Glutamatergic neuron (in vitro differentiated cells): ENCODE measurements at regions not wholly inside any gene's neighbourhood (a gene's known extent, or its start where the extent isn't known, plus 50 kb on each side); places are given as distances from the start of the nearest gene placed in this dataset.

Experiments
- DNase-seq: peaks from one replicate; pipeline ENCODE4 v3.0.0; 2022
- H3K27ac Mint-ChIP-seq: one replicate; pipeline ENCODE4 v1.8.0; 2020; ENCODE audit warnings: mild to moderate bottlenecking, mixed read lengths, inconsistent platforms; ENCODE audit not compliant: unreplicated experiment
- H3K27me3 Mint-ChIP-seq: one replicate; pipeline ENCODE4 v1.8.0; 2020; ENCODE audit warnings: mild to moderate bottlenecking, moderate library complexity, mixed read lengths, inconsistent platforms; ENCODE audit not compliant: unreplicated experiment
- H3K36me3 Mint-ChIP-seq: one replicate; pipeline ENCODE4 v1.8.0; 2020; ENCODE audit warnings: mild to moderate bottlenecking, mixed read lengths, inconsistent platforms; ENCODE audit not compliant: unreplicated experiment
- H3K4me1 Mint-ChIP-seq: one replicate; pipeline ENCODE4 v1.8.0; 2020; ENCODE audit warnings: mild to moderate bottlenecking, low read depth, mixed read lengths, inconsistent platforms; ENCODE audit not compliant: unreplicated experiment
- H3K4me3 Mint-ChIP-seq: one replicate; pipeline ENCODE4 v1.8.0; 2020; ENCODE audit warnings: mild to moderate bottlenecking, mixed read lengths, inconsistent platforms; ENCODE audit not compliant: unreplicated experiment
- H3K9me3 Mint-ChIP-seq: one replicate; pipeline ENCODE4 v1.8.0; 2020; ENCODE audit warnings: mild to moderate bottlenecking, moderate library complexity, mixed read lengths, inconsistent platforms; ENCODE audit not compliant: unreplicated experiment
- TF ChIP-seq, protein P1 (sequence below): fragments of 200-600 bp; sonication (generic); IDR thresholded peaks from one replicate; pipeline ENCODE4 v1.5.0; 2021; ENCODE audit not compliant: partially characterized antibody, unreplicated experiment

DNA sequence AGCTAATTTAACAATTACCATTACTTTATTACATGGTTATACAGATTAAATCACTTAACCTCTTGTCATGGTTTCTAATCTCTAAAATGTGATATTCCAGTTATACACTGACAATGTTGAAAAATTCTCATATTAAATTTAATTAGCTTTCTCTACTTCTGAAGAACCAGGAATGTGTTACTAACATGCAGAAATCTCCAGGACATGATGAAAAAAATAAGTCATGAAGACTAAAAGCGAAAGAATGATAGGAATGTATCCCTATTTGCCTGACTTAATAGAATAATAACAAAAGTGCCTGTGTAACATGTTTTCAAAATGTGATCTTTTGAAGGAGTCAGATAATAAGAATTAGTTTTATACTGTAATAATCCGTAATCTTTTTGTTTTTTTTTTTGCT lies 2823.7 kb upstream of the PCDH20 start:
- H3K4me3 Mint-ChIP-seq: no peak overlapping the region
- H3K4me1 Mint-ChIP-seq: peaks cover 2% of the 10 kb centered on the region
- TF ChIP-seq, protein P1, sequence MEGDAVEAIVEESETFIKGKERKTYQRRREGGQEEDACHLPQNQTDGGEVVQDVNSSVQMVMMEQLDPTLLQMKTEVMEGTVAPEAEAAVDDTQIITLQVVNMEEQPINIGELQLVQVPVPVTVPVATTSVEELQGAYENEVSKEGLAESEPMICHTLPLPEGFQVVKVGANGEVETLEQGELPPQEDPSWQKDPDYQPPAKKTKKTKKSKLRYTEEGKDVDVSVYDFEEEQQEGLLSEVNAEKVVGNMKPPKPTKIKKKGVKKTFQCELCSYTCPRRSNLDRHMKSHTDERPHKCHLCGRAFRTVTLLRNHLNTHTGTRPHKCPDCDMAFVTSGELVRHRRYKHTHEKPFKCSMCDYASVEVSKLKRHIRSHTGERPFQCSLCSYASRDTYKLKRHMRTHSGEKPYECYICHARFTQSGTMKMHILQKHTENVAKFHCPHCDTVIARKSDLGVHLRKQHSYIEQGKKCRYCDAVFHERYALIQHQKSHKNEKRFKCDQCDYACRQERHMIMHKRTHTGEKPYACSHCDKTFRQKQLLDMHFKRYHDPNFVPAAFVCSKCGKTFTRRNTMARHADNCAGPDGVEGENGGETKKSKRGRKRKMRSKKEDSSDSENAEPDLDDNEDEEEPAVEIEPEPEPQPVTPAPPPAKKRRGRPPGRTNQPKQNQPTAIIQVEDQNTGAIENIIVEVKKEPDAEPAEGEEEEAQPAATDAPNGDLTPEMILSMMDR: no peak
- H3K36me3 Mint-ChIP-seq: no peaks in the 10 kb centered on the region
- H3K27me3 Mint-ChIP-seq: no peaks in the 10 kb centered on the region
- DNase-seq: no peak
- no peak overlapping the region for H3K27ac Mint-ChIP-seq
- no peaks in the 10 kb centered on the region for H3K9me3 Mint-ChIP-seq

DNA sequence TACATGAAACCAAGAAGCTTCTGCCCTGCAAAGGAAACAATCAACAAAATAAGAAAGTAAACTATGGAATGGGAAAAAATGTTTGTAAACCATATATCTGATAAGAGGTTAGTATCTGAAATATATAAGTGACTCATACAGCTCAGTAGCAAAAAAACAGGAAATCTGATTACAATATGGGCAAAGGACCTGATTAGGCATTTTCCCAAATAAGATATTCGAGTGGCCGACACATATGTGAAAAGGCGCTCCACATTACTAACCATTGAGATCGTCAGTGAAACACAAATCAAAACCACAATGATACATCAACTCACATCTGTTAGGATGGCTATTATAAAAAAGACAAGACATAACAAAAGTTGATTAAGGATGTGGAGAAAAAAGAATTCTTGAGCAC lies 2818.6 kb upstream of the PCDH20 start:
- Mint-ChIP-seq H3K36me3 (no peaks in the 10 kb centered on the region), H3K27ac (no peak overlapping the region), H3K27me3 (no peaks in the 10 kb centered on the region), H3K4me3 (no peak overlapping the region), H3K4me1 (no peaks in the 10 kb centered on the region), H3K9me3 (no peaks in the 10 kb centered on the region)
- no peak for DNase-seq
- TF ChIP-seq, protein P1: no peak

DNA sequence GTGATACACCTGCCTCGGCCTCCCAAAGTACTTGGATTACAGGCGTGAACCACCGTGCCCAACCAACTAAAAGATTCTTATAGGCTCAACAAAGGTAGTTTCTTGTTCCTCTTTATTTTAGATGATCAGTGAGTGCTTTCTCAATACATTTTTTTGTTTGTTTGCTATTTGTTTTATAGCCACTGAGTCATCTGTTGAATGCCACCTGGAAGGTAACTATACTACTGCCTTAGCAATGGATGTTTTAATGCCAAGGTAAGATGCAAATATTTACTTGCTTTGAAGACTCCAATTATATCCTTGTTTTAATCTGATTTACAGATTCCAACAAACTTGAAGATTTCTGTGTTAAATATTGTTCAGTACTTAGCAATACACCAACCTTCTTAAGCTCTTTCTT lies 2807.4 kb upstream of the PCDH20 start:
- Mint-ChIP-seq H3K4me1 (no peaks in the 10 kb centered on the region), H3K9me3 (peaks cover 3% of the 10 kb centered on the region), H3K27ac (no peak overlapping the region), H3K27me3 (no peaks in the 10 kb centered on the region), H3K36me3 (no peaks in the 10 kb centered on the region), H3K4me3 (no peak overlapping the region)
- no peak for DNase-seq
- TF ChIP-seq, protein P1: no peak

DNA sequence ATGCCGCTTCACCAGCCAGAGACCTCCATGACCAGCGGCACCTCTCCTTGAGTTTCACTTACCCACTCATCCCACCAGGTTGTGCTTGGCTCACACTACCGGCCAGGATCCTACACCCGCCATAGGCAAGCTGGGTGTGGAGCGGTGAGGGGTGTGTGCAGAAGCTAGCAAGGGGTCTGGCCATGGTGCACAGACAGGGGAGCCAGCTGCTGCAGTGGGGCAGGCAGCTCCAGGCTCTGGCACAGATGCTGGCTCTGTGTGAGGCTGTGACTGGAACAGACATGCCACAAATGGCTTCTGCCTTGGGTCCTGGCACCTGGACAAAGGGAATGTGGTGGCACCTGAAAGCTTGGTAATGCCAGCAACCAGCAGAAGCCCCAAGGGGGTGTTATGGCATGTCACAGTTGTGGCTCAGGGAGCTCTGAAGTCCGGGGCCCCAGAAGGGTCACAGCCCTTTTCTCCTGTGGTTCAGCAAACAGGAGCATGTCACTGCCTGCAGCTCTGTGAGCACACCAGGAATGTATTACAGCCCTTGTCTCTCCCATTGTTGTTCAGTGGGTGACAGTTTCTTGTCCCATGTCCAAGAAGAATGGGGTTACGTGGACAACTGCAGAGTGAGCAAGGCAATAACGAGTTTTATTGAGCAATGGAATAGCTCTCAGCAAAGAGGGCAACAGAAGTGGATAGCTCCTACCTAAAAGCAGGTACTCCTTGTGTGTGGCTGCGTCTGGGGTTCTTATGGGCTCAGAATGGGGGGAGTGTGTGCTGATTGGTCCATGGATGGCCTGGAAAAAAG lies 2791.0 kb upstream of the PCDH20 start:
- DNase-seq: no peak
- no peak overlapping the region for H3K27ac Mint-ChIP-seq
- H3K36me3 Mint-ChIP-seq: no peaks in the 10 kb centered on the region
- H3K9me3 Mint-ChIP-seq: no peaks in the 10 kb centered on the region
- H3K4me1 Mint-ChIP-seq: no peaks in the 10 kb centered on the region
- no peaks in the 10 kb centered on the region for H3K27me3 Mint-ChIP-seq
- TF ChIP-seq, protein P1: no peak
- no peak overlapping the region for H3K4me3 Mint-ChIP-seq

DNA sequence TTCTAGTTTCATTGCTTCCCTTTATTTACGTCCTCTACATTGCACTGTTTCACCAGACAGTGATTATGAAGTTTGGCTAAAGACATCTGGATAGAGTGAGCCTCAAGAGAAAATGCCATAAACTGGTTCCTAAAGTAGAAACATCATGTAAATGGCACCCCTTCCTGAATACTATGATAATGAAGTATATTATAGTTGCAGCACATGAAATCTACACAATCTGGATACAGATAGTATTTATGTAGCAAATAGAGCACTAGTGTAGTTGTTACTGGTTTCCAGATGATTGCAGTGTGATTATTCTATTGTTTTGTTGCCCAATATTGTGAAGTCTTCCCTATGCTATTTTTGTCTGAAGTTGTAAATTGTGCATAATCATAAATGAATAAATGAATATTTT lies 2786.9 kb upstream of the PCDH20 start:
- no peak for DNase-seq
- Mint-ChIP-seq H3K9me3 (no peaks in the 10 kb centered on the region), H3K4me3 (no peak overlapping the region), H3K27ac (no peak overlapping the region), H3K4me1 (peaks cover 5% of the 10 kb centered on the region), H3K36me3 (no peaks in the 10 kb centered on the region), H3K27me3 (no peaks in the 10 kb centered on the region)
- TF ChIP-seq, protein P1: no peak
